Duodenal mucosa (tissue), 2 donors: ENCODE measurements at regions not wholly inside any gene's neighbourhood (a gene's known extent, or its start where the extent isn't known, plus 50 kb on each side); places are given as distances from the start of the nearest gene placed in this dataset.

Source experiments
- H3K27ac ChIP-seq: one replicate; pipeline ENCODE4 v1.7.0; 2013; ENCODE audit warnings: low read depth, low read length
- H3K27me3 ChIP-seq, 2 donors: one replicate each; pipeline ENCODE4 v1.7.0; 2013; ENCODE audit warnings: low read length in 2 of 2, control low read depth in 1 of 2; ENCODE audit not compliant: insufficient read depth in 2 of 2, control insufficient read depth in 1 of 2
- H3K36me3 ChIP-seq, 2 donors: one replicate each; pipeline ENCODE4 v1.7.0; 2013; ENCODE audit warnings: low read length in 2 of 2, control low read depth in 1 of 2; ENCODE audit not compliant: insufficient read depth in 2 of 2, control insufficient read depth in 1 of 2
- H3K4me1 ChIP-seq, 2 donors: one replicate each; pipeline ENCODE4 v1.7.0; 2013; ENCODE audit warnings: low read length in 2 of 2, control low read depth in 1 of 2; ENCODE audit not compliant: insufficient read depth in 2 of 2, control insufficient read depth in 1 of 2
- H3K4me3 ChIP-seq, 2 donors: one replicate each; pipeline ENCODE4 v1.7.0; 2013; ENCODE audit warnings: low read length in 2 of 2, low read depth in 1 of 2
- H3K9ac ChIP-seq, 2 donors: one replicate each; pipeline ENCODE4 v1.7.0; 2013; ENCODE audit warnings: low read length in 2 of 2, low read depth in 1 of 2
- H3K9me3 ChIP-seq, 2 donors: one replicate each; pipeline ENCODE4 v1.7.0; 2013; ENCODE audit warnings: low read length in 2 of 2, control low read depth in 1 of 2; ENCODE audit not compliant: control insufficient read depth in 1 of 2

DNA sequence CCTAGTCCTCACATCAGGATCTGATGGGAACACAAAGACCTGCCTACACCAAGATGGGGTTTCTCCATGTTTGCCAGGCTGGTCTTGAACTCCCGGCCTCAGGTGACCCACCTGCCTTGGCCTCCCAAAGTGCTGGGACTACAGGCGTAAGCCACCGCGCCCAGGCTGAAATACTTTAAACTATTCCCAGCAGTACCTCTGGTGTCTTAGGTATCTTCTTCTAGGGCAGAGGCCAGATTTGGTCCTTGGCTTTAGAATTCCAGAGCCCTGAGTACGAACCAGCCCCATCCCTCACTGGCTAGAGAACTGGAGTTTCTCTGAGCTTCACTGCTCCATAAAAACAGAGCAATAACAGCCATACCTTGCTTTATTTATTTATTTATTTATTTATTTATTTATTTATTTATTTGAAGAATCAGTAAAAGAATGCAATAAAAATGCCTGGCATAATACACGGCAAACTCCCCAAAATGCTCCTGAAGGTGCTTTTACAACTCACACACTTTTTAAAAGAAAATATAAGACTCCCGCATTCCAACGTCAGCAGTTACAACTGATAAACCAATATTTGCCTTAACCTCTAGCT, 312.1 kb downstream of the TFAP2C start:
- Histone ChIP-seq H3K9ac (no peak overlapping the region), H3K4me3 (no peak overlapping the region), H3K4me1 (peaks cover 0 to 6% of the 10 kb centered on the region in 2 donors), H3K27me3 (peaks cover under 1 to 3% of the 10 kb centered on the region in 2 donors), H3K9me3 (no peaks in the 10 kb centered on the region), H3K36me3 (no peaks in the 10 kb centered on the region), H3K27ac (no peak overlapping the region)

DNA sequence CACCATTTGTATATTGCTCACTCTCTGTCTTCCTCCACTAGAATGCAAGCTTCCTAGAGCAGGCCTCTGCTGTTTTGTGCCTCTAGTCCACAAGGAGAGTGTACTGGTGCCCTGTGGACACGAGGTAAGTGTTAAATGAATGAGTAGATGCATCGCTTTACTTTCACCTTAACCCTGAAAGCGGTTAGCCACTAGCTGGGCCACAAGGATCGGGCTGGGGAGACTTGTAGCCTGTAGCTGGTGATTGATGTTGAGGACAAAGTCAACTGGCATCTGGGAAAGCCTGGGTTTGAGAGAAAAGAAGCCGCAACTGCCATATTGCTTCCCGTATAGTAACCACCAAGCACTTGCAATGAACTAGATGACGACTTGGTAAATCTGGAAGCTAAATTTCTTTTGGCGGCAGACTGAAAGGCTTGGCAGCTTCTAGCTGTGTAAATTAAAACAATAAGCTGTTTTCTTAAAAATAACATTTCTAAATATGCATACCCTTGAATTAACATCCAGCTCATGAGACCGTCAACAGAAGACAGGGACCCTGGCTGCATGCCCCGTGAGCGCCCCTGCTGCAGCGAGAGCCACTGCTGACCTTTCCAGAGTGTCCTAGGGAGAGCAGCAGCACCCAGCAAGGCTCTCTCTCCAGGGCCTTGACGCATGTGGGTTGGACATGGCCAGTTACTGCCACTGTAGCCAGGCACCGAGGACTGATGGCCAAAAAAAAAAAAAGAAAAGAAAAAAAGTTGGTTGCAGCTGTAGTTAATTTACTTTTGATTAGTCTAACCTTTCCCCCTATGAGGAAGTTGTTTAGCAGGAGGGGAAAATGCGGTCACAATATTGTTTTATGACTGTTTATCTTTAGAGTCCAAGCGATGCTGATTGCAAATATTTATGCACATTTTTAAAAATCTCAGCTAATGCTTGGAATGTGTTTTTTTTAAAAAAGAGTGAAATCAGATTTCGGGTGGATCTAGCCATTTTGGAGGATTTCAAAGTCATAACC, 315.1 kb downstream of the TFAP2C start:
- Histone ChIP-seq H3K36me3 (no peaks in the 10 kb centered on the region), H3K4me1 (peaks cover 0 to 6% of the 10 kb centered on the region in 2 donors), H3K9ac (no peak overlapping the region), H3K9me3 (no peaks in the 10 kb centered on the region), H3K27me3 (peaks cover 4 to 6% of the 10 kb centered on the region in 2 donors), H3K27ac (no peak overlapping the region), H3K4me3 (no peak overlapping the region)

DNA sequence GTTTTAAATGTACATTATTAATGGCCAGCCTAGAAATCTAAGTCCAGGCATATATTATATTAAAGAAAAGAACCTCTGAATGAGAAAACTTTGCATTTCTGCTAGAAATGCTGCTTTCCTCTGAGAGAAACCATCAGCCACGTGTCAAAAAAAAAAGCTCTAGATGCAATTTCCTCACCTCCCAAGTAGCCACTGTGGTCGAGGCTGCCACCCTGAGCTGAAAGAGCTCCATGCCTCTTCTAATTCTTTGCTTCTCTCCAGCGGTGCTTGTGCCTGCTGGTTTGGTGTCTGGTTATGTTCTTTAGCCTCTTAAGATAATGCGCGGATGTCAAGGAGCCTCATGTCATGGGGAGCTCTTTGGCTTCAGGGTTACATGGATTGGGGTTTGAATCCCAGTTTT, 316.0 kb downstream of the TFAP2C start:
- Histone ChIP-seq H3K36me3 (no peaks in the 10 kb centered on the region), H3K9me3 (no peaks in the 10 kb centered on the region), H3K27me3 (peaks cover 4 to 6% of the 10 kb centered on the region in 2 donors), H3K9ac (no peak overlapping the region), H3K4me1 (peaks cover 0 to 6% of the 10 kb centered on the region in 2 donors), H3K4me3 (no peak overlapping the region), H3K27ac (no peak overlapping the region)

DNA sequence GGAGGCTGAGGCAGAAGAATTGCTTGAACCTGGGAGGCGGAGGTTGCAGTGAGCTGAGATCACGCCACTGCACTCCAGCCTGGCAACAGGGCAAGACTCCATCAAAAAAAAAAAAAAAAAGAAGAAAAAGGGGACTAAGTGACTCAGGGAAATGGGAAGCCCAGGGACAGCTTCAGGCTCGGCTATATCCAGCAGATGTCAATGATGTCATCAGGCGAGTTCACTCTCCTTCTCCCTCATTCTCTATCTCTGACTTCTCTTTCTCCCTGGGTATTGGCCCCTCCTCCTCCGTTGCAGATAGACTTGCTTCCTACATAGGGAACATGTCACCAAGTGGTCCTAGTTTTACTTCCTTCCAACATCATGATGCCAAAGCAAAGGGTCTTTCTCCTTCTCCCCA, 316.8 kb downstream of the TFAP2C start:
- Histone ChIP-seq H3K27ac (no peak overlapping the region), H3K4me1 (peaks cover 0 to 6% of the 10 kb centered on the region in 2 donors), H3K9me3 (no peaks in the 10 kb centered on the region), H3K36me3 (no peaks in the 10 kb centered on the region), H3K9ac (no peak overlapping the region), H3K27me3 (peaks cover 4 to 6% of the 10 kb centered on the region in 2 donors), H3K4me3 (no peak overlapping the region)

GRCh38 chr20:56949318-56949717, 317.1 kb downstream of the BMP7 start:
- peaks cover 0 to 3% of the 10 kb centered on the region in 2 donors for H3K4me1 ChIP-seq
- H3K27ac ChIP-seq, result no peak overlapping the region
- H3K9me3 ChIP-seq, result no peaks in the 10 kb centered on the region
- no peaks in the 10 kb centered on the region for H3K36me3 ChIP-seq
- peaks cover 4 to 7% of the 10 kb centered on the region in 2 donors for H3K27me3 ChIP-seq
- H3K4me3 ChIP-seq, result no peak overlapping the region
- no peak overlapping the region for H3K9ac ChIP-seq

DNA sequence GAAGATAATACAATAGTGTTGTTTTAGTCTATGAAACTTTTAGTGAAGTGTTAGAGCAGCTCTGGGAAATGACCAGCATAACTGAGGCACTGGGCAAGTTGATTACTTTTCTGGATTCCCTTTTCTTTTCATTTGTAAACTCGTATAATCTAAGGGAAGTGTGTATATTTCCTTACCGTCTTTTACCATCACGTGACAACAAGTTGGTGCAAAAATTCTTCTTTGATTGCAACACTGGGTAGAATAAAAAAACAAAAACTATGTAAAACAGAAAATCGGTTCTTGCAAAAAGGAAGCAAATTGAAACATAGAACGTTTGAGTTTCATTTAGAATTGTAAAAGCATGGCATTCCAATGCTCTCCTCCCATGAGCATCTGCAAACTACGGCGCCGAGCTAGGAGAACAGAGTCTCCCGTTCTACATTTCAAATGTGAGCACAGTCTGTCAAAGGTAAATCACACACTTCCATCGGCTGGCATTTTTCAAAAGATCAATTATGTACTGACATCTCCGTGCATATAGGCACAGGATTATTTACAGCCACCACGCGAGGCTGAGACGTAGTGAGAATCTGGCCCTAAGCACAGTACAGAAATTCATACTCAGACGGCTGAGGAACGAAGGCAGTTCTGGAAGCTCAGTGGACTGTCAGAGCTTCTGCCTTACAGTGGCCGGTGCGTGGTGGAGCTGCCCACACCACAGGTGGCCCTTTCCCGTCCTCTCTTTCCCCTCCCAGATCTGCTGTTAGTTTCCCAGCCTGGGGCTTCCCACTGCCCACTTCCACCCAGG, 314.0 kb downstream of the BMP7 start:
- H3K9ac ChIP-seq, result no peak overlapping the region
- no peak overlapping the region for H3K27ac ChIP-seq
- no peaks in the 10 kb centered on the region for H3K36me3 ChIP-seq
- H3K4me3 ChIP-seq, result no peak overlapping the region
- no peaks in the 10 kb centered on the region for H3K4me1 ChIP-seq
- no peaks in the 10 kb centered on the region for H3K9me3 ChIP-seq
- peaks cover 0 to 6% of the 10 kb centered on the region in 2 donors for H3K27me3 ChIP-seq

DNA sequence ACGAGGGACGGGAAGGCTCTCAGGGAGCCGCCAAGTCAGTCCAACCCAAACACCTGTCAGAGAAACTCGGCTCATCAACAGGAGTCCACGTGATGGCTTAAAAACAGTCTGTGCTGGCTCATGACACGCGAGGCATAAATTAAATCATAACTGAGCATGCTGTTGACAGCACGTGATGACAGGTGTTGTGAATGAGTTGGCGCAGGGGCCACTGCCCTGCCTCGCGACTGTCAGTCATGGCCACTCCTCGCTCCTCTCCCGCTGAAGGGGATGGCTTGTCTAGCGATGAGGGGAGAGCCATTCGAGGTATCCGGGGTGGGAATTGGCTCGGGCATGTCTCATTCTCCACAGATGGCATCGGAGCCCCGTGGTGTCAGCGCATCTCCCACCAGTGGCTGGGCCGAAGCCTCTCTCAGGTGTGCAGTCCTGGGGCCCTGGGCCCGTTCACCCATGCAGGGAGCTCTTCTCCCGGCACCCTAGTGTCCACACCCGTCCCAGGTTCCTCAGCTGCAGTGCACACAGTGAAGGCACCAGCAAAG, 313.3 kb downstream of the BMP7 start:
- Histone ChIP-seq H3K4me3 (no peak overlapping the region), H3K9ac (no peak overlapping the region), H3K36me3 (no peaks in the 10 kb centered on the region), H3K27me3 (peaks cover 0 to 11% of the 10 kb centered on the region in 2 donors), H3K4me1 (no peaks in the 10 kb centered on the region), H3K9me3 (no peaks in the 10 kb centered on the region), H3K27ac (no peak overlapping the region)

DNA sequence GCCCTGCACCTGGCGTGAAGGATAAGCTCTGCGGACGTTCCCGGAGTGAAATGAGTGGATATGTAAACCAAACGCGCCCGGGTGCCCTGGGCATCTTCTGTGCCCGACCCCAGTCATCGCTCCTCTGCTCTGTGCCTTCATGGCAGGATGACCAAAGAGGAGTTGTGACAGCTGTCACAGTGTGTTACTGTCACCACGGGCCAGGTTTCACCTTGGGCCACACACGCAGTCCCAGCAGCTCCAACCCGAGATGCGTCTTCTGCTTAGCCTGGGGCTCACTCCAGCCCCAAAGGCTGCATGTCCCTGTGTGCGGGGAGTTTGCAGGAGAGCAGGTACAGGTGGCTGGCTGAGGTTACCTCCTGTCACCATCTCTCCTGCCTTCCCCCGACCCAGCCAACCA, 311.6 kb downstream of the BMP7 start:
- H3K4me1 ChIP-seq, result no peaks in the 10 kb centered on the region
- H3K4me3 ChIP-seq, result no peak overlapping the region
- no peak overlapping the region for H3K9ac ChIP-seq
- H3K27me3 ChIP-seq, result peaks cover 9 to 18% of the 10 kb centered on the region in 2 donors
- no peaks in the 10 kb centered on the region for H3K9me3 ChIP-seq
- H3K27ac ChIP-seq, result no peak overlapping the region
- no peaks in the 10 kb centered on the region for H3K36me3 ChIP-seq

DNA sequence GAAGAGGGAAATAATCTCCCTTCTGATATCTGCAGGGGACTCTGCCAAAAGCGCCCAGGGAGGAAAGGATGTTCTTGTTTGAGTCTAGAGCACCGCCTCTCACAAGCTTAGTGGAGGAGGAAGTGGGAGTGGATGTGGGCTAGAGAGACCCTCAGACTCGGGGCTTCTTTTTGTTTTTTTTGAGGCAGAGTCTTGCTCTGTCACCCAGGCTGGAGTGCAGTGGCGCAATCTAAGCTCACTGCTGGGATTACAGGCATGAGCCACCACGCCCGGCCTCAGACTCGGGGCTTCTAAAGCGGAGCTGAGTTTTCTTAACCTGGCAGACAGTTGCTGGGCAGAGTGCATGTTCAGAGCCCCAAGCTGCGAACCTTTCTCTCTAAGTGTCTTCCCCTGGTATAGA, 310.8 kb downstream of the BMP7 start:
- Histone ChIP-seq H3K9ac (no peak overlapping the region), H3K4me3 (no peak overlapping the region), H3K9me3 (no peaks in the 10 kb centered on the region), H3K27me3 (peaks cover 9 to 18% of the 10 kb centered on the region in 2 donors), H3K27ac (no peak overlapping the region), H3K36me3 (no peaks in the 10 kb centered on the region), H3K4me1 (no peaks in the 10 kb centered on the region)
